Renal pelvis (tissue), 1 donor: ENCODE measurements at regions not wholly inside any gene's neighbourhood (a gene's known extent, or its start where the extent isn't known, plus 50 kb on each side); places are given as distances from the start of the nearest gene placed in this dataset.

Experiments used
- DNase-seq: peaks from one replicate; pipeline ENCODE4 v3.0.0-alpha.2; 2013

- DNase-seq, result no peak
Observed at GRCh38 chr5:4941161-4941560, 199.0 kb upstream of the ADAMTS16 start.

GRCh38 chr5:4941957-4942830 lies 197.9 kb upstream of the ADAMTS16 start:
- no peak for DNase-seq

DNA sequence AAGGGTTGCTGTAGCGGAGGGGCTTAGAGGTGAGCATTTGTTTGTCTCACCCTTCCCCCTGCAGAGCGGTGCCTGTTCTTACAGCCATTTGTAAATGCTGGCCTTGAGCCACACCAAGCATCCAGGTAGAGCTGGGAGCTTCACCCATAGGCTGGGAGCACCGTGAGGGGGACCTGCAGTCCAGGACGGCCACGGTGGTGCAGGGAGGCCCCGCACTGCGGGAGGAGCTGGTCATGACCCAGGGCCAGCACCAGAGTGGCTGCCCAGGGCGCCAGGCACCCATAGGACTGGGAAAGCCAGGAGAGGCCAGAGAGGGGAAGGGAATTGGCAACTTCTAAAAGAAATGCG lies 197.3 kb upstream of the ADAMTS16 start:
- no peak for DNase-seq

GRCh38 chr5:4945296-4945695 lies 194.8 kb upstream of the ADAMTS16 start:
- no peak for DNase-seq

- DNase-seq, result no peak
Observed at GRCh38 chr5:4947106-4947505, 193.0 kb upstream of the ADAMTS16 start.

GRCh38 chr5:4947893-4948536 lies 192.1 kb upstream of the ADAMTS16 start:
- DNase-seq, result no peak

- no peak for DNase-seq
Observed at GRCh38 chr5:4949108-4949507, 191.0 kb upstream of the ADAMTS16 start.

DNA sequence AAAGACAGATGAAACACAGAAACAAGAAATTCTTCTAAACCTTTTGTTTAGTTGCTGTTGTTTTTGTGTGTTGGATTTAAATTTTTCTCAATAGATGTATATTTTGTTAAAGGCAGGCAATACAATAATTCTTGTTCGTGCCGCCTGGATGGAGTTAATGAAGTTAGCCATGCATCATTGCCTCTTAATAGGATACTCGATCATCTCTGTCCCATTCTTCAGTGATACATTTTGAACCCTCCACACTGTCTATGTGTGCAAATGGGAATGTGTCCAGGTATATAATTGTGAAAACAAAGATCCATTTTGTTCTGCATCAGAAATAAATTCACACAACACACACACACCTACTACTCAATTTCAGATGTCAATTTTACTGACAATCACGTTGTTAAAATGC lies 186.6 kb upstream of the ADAMTS16 start:
- DNase-seq, result no peak

GRCh38 chr5:4954048-4954447 lies 186.1 kb upstream of the ADAMTS16 start:
- DNase-seq, result no peak

- no peak for DNase-seq
Observed at GRCh38 chr5:4963265-4963664, 176.9 kb upstream of the ADAMTS16 start.

DNA sequence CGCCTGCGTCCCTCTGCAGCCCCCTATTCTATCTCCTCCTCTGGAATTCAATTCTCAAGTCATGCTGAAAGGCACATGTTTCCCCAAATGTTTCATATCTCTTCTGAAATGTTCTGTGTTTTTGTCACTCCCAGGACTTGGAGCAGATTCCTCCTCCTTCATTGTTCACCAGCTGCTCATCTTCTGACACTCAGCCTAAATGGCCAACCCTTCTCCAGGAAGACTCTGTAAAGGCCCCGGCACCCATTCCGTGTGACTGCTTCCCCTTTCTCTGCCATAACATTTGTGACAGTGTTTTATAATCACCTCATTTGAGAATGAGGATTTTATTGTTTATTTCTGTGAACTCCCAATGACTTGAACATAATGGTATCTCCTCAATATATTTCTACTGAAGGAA lies 170.8 kb upstream of the ADAMTS16 start:
- no peak for DNase-seq

GRCh38 chr5:4970171-4970570 lies 170.0 kb upstream of the ADAMTS16 start:
- no peak for DNase-seq

- no peak for DNase-seq
Observed at GRCh38 chr5:4976902-4977301, 163.2 kb upstream of the ADAMTS16 start.

DNA sequence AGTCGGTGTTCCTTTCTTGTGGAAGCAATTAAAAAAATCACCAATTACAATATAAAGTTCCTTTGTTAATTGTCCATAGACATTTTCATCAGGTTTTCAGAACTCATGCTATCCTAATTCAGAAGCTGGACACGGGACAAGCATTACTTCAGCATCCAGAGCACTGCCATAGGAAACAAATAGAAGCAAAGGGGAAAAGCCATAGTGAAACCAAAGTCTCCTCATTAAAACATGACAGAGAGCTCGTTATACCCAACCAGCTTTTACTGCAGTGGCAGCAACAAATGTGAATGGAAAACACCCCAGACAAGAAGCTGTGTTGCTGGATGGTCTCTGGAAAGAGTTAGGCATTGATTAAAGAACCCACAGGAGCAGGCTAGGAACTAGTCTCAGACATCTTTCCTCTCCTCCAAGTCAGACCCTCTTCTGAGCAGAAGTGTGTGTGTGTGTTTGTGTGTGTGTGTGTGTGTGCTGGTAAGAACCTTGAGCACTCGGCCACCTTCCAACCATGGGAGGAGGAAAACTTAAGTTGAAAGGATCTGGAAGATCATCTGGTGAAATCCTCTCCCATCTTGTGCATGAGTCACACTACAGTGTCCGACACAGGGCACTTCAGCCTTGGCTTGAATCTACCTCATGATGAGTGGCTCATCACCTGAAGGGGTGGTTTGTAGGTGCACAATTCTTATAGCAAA lies 162.6 kb upstream of the ADAMTS16 start:
- no peak for DNase-seq

- no peak for DNase-seq
Observed at GRCh38 chr5:4980201-4980600, 159.9 kb upstream of the ADAMTS16 start.

GRCh38 chr5:4981608-4982007 lies 158.5 kb upstream of the ADAMTS16 start:
- DNase-seq, result no peak

DNA sequence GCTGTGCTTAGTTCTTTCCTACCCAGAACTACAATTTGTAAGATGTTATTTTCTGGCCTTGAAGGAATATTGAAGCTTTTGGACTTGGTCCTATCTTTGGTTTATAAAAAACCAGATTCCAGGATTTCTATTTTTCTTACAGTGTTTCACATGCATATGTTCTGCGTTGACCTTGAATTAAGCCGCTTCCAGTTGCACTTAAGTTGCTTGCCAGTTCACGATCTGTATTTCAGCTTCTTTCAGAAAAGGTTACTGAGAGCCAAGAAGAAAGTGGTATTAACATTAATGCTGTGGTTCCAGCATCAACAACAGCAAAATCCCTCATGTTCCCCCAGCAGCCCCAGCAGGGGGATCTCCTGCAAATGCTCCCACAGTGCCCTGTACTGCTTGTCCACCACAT lies 156.4 kb upstream of the ADAMTS16 start:
- no peak for DNase-seq

DNA sequence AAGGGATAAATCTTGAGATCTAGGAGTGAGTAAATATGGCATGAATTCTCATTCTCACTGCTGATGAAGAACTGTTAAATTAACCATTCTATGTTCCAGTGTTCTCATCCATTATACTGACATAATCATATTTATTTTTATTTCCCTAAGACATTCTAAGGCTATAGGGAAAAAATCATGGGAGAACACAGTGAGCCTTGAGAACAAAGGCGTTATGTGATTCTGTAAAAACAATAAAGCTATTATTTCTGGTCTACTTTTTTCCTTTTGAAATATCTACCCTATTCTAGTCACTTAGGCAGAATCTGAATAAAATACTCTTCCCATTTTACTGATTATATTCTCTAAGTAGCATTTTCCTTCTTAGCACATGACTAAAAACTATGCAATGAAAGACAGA lies 155.7 kb upstream of the ADAMTS16 start:
- DNase-seq, result no peak

DNA sequence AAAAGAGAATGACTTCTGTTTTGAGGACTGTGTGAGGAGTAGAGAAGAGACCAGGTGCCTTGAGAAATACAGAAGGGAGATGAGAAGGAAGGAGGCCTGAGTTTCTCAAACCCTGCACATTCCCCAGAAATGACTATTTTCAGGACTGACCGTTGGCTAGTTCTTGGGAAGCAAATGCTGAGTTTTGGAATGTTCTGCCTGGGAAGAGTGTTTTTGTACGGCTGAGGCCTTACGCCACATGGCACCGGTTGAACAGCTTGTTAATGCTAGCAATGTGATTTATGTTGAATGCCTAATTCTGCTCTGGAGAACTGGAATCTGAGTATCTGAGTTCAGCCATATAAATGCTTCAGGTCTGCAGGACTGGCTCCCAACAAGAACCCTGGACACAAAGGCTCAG lies 152.7 kb upstream of the ADAMTS16 start:
- no peak for DNase-seq

- DNase-seq, result peak; percentile 73
Observed at GRCh38 chr5:4989118-4989517, 151.0 kb upstream of the ADAMTS16 start.

DNA sequence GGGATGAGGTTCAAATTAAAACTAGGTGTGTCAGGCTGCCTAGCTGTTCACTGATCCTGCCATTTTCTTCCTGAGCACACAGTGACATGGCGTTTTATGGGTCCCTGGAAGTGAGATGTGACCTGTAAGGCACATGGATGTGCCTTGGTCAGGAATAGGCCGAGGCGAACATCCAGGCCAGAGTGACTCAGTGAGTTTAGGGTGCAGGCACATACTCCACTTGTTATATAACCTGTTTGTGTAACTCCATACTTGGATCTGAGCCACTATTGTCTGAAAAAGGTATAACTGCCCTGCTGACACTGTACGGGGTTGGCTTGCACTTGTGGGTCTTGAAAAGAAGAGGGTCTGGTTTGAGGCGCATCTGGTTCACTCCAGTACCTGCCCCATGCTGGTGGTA lies 150.1 kb upstream of the ADAMTS16 start:
- DNase-seq, result no peak

DNA sequence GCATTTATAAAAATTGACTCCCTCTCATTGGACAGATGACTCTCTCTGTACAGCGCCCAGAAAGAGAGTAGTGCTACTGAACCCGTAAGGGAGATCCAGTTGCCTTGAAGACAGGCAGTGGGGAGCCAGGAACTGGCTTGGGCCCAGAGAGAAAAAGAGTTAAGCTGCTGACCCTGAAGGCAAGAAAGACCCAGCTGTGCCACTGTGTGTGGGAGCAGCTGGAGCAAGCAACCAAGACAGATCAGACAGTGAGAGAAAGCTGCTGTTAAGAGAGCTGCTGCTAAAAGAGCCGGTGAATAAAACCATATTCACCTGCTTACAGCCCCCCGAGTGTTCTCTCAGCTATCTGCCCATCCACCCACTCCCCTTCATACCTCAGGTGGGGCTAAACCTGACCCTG lies 149.7 kb upstream of the ADAMTS16 start:
- no peak for DNase-seq

DNA sequence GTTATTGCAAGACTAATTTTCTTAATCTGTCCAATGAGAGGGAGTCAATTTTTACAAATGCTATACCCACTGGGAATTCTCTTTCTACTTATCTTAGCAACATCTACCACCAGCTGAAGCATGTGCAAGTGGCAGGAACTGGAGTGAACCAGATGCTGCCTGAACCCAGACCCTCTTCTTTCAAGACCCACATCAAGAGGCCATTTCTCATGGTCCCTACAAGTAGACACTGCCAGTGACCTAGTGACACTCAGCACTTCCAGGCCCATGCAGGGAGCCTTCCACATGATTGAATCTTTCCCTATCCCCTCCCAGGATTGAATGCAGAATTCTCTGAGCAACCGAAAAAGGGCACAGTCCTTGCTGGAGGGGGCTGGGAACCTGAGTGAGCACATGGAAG lies 148.2 kb upstream of the ADAMTS16 start:
- DNase-seq, result no peak
